Tibial nerve (tissue), 4 donors: ENCODE measurements at regions not wholly inside any gene's neighbourhood (a gene's known extent, or its start where the extent isn't known, plus 50 kb on each side); places are given as distances from the start of the nearest gene placed in this dataset.
"Not testable (repeated sequence)": the region's sequence is repeated elsewhere in the genome, so short reads cannot be mapped to it uniquely, and the experiment has no call there.

ENCODE experiments used
- CTCF ChIP-seq, 5 experiments: fragments of 200-600 bp in 3 of 5; fragments of 450-650 bp in 2 of 5; sonication (generic) in 3 of 5; IDR thresholded peaks; one replicate each; pipeline ENCODE4 v1.5.1; 2016 to 2019; ENCODE audit warnings: antibody characterized with exemption in 5 of 5, mild to moderate bottlenecking in 3 of 5, moderate library complexity in 2 of 5
- EP300 ChIP-seq, 2 donors: sonication (generic); formaldehyde crosslinking; IDR thresholded peaks; one replicate each; pipeline ENCODE4 v1.6.1; 2017; ENCODE audit warnings: antibody characterized with exemption in 2 of 2, mild to moderate bottlenecking in 1 of 2
- POLR2A ChIP-seq, 2 donors: fragments of 450-650 bp; IDR thresholded peaks; one replicate each; pipeline ENCODE4 v1.6.1; 2017; ENCODE audit warnings: antibody characterized with exemption in 2 of 2, mild to moderate bottlenecking in 2 of 2, moderate library complexity in 2 of 2

GRCh38 chr12:8317675-8318074, 90.3 kb upstream of the FAM90A1 start:
- not testable (repeated sequence) for TF ChIP-seq POLR2A, CTCF, EP300 (IDR thresholded peaks at IDR 0.05)
